Smooth muscle cell (in vitro differentiated cells): ENCODE measurements at regions not wholly inside any gene's neighbourhood (a gene's known extent, or its start where the extent isn't known, plus 50 kb on each side); places are given as distances from the start of the nearest gene placed in this dataset.
"Not testable (repeated sequence)": the region's sequence is repeated elsewhere in the genome, so short reads cannot be mapped to it uniquely, and the experiment has no call there.

Experiments used
- DNase-seq: peaks from one replicate; lab custom pipeline; 2025; ENCODE audit not compliant: unreplicated experiment; lab: John Stamatoyannopoulos, UW
- H2AFZ ChIP-seq: fragments of 200-600 bp; sonication (generic); 2 replicates; pipeline ENCODE4 v1.6.0; 2016; ENCODE audit warnings: antibody characterized with exemption, low read depth, mild to moderate bottlenecking
- H3F3A ChIP-seq: fragments of 200-600 bp; sonication (generic); 2 replicates; pipeline ENCODE4 v1.6.0; 2017; ENCODE audit warnings: antibody characterized with exemption, low read depth
- H3K27ac ChIP-seq: fragments of 200-600 bp; sonication (generic); 2 replicates; pipeline ENCODE4 v1.5.1; 2016; ENCODE audit warnings: low read depth, mild to moderate bottlenecking
- H3K27me3 ChIP-seq: fragments of 200-600 bp; sonication (generic); 2 replicates; pipeline ENCODE4 v1.6.1; 2016; ENCODE audit warnings: low read depth, mild to moderate bottlenecking
- H3K36me3 ChIP-seq: fragments of 200-600 bp; sonication (generic); 2 replicates; pipeline ENCODE4 v1.5.1; 2016; ENCODE audit warnings: low read depth
- H3K4me1 ChIP-seq: fragments of 200-600 bp; sonication (generic); 2 replicates; pipeline ENCODE4 v1.5.1; 2016; ENCODE audit warnings: low read depth
- H3K4me2 ChIP-seq: fragments of 200-600 bp; sonication (generic); 2 replicates; pipeline ENCODE4 v1.6.0; 2016; ENCODE audit warnings: mild to moderate bottlenecking
- H3K4me3 ChIP-seq: fragments of 200-600 bp; sonication (generic); 2 replicates; pipeline ENCODE4 v1.5.1; 2016; ENCODE audit warnings: mild to moderate bottlenecking
- H3K79me2 ChIP-seq: fragments of 200-600 bp; sonication (generic); 2 replicates; pipeline ENCODE4 v1.6.0; 2016; ENCODE audit warnings: low read depth, mild to moderate bottlenecking
- H3K9ac ChIP-seq: fragments of 200-600 bp; sonication (generic); 2 replicates; pipeline ENCODE4 v1.6.0; 2016; ENCODE audit warnings: low read depth
- H3K9me3 ChIP-seq: fragments of 200-600 bp; sonication (generic); replicated peaks from 2 replicates; pipeline ENCODE4 v1.5.1; 2016; ENCODE audit warnings: low read depth
- H4K20me1 ChIP-seq: fragments of 200-600 bp; sonication (generic); 2 replicates; pipeline ENCODE4 v1.6.0; 2016; ENCODE audit warnings: low read depth
- WGBS: methylation state at CpG from one replicate; pipeline ENCODE4 v1.1.7; 2016; ENCODE audit warnings: low lambda C conversion rate; 5-methylcytosine and 5-hydroxymethylcytosine counted together
- TF ChIP-seq, protein P1 (sequence below): fragments of 200-600 bp; sonication (generic); IDR thresholded peaks from 2 replicates; pipeline ENCODE4 v1.5.1; 2017; ENCODE audit warnings: borderline replicate concordance, mild to moderate bottlenecking, antibody characterized with exemption; ENCODE audit not compliant: insufficient read depth, poor library complexity, severe bottlenecking

GRCh38 chr4:128623508-128624215, 185.8 kb upstream of the JADE1 start:
- H3K79me2 ChIP-seq, result no peaks in the 10 kb centered on the region
- WGBS, result 97% methylated on average over 4 of the region's 4 CpGs

GRCh38 chr4:128620279-128620965, 189.1 kb upstream of the JADE1 start:
- H3K9ac ChIP-seq, H3K79me2 ChIP-seq, H3K4me3 ChIP-seq, H3K4me2 ChIP-seq, H3F3A ChIP-seq, H2AFZ ChIP-seq, H3K9me3 ChIP-seq, H3K27ac ChIP-seq, H3K36me3 ChIP-seq, DNase-seq, H3K4me1 ChIP-seq, H4K20me1 ChIP-seq, H3K27me3 ChIP-seq: not testable (repeated sequence)
- WGBS, result 84% methylated on average over 7 of the region's 7 CpGs

More at GRCh38 chr4:128623508-128624215, 185.8 kb upstream of the JADE1 start:
- Histone ChIP-seq H3F3A (no peaks in the 10 kb centered on the region), H4K20me1 (no peaks in the 10 kb centered on the region), H2AFZ (no peak overlapping the region), H3K9ac (no peak overlapping the region), H3K27me3 (no peaks in the 10 kb centered on the region), H3K36me3 (no peaks in the 10 kb centered on the region), H3K27ac (no peak overlapping the region), H3K4me3 (no peak overlapping the region), H3K9me3 (no peaks in the 10 kb centered on the region), H3K4me1 (no peaks in the 10 kb centered on the region), H3K4me2 (no peak overlapping the region)
- DNase-seq, result no peak
- TF ChIP-seq, protein P1, sequence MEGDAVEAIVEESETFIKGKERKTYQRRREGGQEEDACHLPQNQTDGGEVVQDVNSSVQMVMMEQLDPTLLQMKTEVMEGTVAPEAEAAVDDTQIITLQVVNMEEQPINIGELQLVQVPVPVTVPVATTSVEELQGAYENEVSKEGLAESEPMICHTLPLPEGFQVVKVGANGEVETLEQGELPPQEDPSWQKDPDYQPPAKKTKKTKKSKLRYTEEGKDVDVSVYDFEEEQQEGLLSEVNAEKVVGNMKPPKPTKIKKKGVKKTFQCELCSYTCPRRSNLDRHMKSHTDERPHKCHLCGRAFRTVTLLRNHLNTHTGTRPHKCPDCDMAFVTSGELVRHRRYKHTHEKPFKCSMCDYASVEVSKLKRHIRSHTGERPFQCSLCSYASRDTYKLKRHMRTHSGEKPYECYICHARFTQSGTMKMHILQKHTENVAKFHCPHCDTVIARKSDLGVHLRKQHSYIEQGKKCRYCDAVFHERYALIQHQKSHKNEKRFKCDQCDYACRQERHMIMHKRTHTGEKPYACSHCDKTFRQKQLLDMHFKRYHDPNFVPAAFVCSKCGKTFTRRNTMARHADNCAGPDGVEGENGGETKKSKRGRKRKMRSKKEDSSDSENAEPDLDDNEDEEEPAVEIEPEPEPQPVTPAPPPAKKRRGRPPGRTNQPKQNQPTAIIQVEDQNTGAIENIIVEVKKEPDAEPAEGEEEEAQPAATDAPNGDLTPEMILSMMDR, result no peak

- Histone ChIP-seq H3K9ac (no peak overlapping the region), H3K9me3 (no peaks in the 10 kb centered on the region), H3K4me2 (no peak overlapping the region), H3K4me1 (no peaks in the 10 kb centered on the region), H3K36me3 (no peaks in the 10 kb centered on the region), H3K4me3 (no peak overlapping the region), H3K27me3 (no peaks in the 10 kb centered on the region), H3F3A (no peaks in the 10 kb centered on the region), H3K27ac (no peak overlapping the region), H4K20me1 (no peaks in the 10 kb centered on the region), H3K79me2 (no peaks in the 10 kb centered on the region), H2AFZ (no peak overlapping the region)
- DNase-seq, result no peak
- TF ChIP-seq, protein P1, result no peak
Measured at GRCh38 chr4:128615197-128615596, 194.3 kb upstream of the JADE1 start.

GRCh38 chr4:128608006-128608405, 201.5 kb upstream of the JADE1 start:
- WGBS, result 88% methylated on average over 1 of the region's 1 CpG
- H3K4me1 ChIP-seq, result no peaks in the 10 kb centered on the region
- H4K20me1 ChIP-seq, result no peaks in the 10 kb centered on the region

More at GRCh38 chr4:128608006-128608405, 201.5 kb upstream of the JADE1 start:
- Histone ChIP-seq H2AFZ (no peak overlapping the region), H3K27ac (no peak overlapping the region), H3K36me3 (no peaks in the 10 kb centered on the region), H3K27me3 (no peaks in the 10 kb centered on the region), H3K9ac (no peak overlapping the region), H3F3A (no peaks in the 10 kb centered on the region), H3K9me3 (no peaks in the 10 kb centered on the region), H3K4me2 (no peak overlapping the region), H3K79me2 (no peaks in the 10 kb centered on the region), H3K4me3 (no peak overlapping the region)
- no peak for DNase-seq
- TF ChIP-seq, protein P1, result no peak
